PC-3 (cell line): ENCODE measurements at regions not wholly inside any gene's neighbourhood (a gene's known extent, or its start where the extent isn't known, plus 50 kb on each side); places are given as distances from the start of the nearest gene placed in this dataset.
A peak's percentile ranks its signal among the peaks of the same experiment; 100 is the strongest.

Experiments used
- ATAC-seq: fragments of 200-7000 bp; cut with Tn5 transposase; 2 replicates; pipeline ENCODE4 v1.9.1; 2020; ENCODE audit warnings: mild to moderate bottlenecking, moderate library complexity
- BruUV-seq: library from RNA; stranded (reverse); fragments of 400-500 nt; replicated peaks from 2 replicates; lab custom pipeline; 2021; lab: Mats Ljungman, UMichigan
- CTCF ChIA-PET: fragments of 300-600 bp; sonication (Branson Sonifier 250); formaldehyde crosslinking; loops from one replicate; lab custom pipeline; 2022; ENCODE audit warnings: antibody characterized with exemption; lab: Charles Lee
- POLR2A ChIA-PET: fragments of 300-600 bp; sonication (Branson Sonifier 250); formaldehyde crosslinking; loops from one replicate; lab custom pipeline; 2022; ENCODE audit warnings: antibody characterized with exemption; ENCODE audit not compliant: unreplicated experiment; lab: Charles Lee
- DNase-seq: peaks from one replicate; pipeline ENCODE4 v3.0.0-alpha.2; 2015
- H2AFZ ChIP-seq: fragments of 300-600 bp; sonication (generic); 2 replicates; pipeline ENCODE4 v1.6.0; 2016; ENCODE audit warnings: antibody characterized with exemption, low read length
- H3F3A ChIP-seq: fragments of 300-600 bp; sonication (generic); one replicate; pipeline ENCODE4 v1.6.0; 2017; ENCODE audit warnings: antibody characterized with exemption, low read length, control low read depth, mild to moderate bottlenecking; ENCODE audit not compliant: unreplicated experiment
- H3K27ac ChIP-seq: fragments of 300-600 bp; sonication (generic); 2 replicates; pipeline ENCODE4 v1.5.1; 2016; ENCODE audit warnings: mild to moderate bottlenecking, low read length
- H3K27me3 ChIP-seq: fragments of 300-600 bp; sonication (generic); 2 replicates; pipeline ENCODE4 v1.6.1; 2016; ENCODE audit warnings: low read length, mixed read lengths
- H3K36me3 ChIP-seq: fragments of 300-600 bp; sonication (generic); 2 replicates; pipeline ENCODE4 v1.6.1; 2016; ENCODE audit warnings: low read depth, mixed run types, low read length, mixed read lengths
- H3K4me1 ChIP-seq: fragments of 300-600 bp; sonication (generic); 2 replicates; pipeline ENCODE4 v1.5.1; 2016; ENCODE audit warnings: low read length; ENCODE audit not compliant: insufficient read depth
- H3K4me2 ChIP-seq: fragments of 300-600 bp; sonication (generic); 2 replicates; pipeline ENCODE4 v1.6.0; 2016; ENCODE audit warnings: low read length
- H3K4me3 ChIP-seq: fragments of 300-600 bp; sonication (generic); 2 replicates; pipeline ENCODE4 v1.5.1; 2016; ENCODE audit warnings: mild to moderate bottlenecking, low read length, mixed read lengths
- H3K79me2 ChIP-seq: fragments of 300-600 bp; sonication (generic); 2 replicates; pipeline ENCODE4 v1.6.1; 2017; ENCODE audit warnings: low read length, mixed read lengths
- H3K9ac ChIP-seq: fragments of 300-600 bp; sonication (generic); 2 replicates; pipeline ENCODE4 v1.6.0; 2016; ENCODE audit warnings: mild to moderate bottlenecking, low read length
- H3K9me2 ChIP-seq: fragments of 300-600 bp; sonication (generic); replicated peaks from 2 replicates; pipeline ENCODE4 v1.6.1; 2016; ENCODE audit warnings: mixed run types, low read length, mixed read lengths
- H3K9me3 ChIP-seq: fragments of 300-600 bp; sonication (generic); 2 replicates; pipeline ENCODE4 v1.6.1; 2016; ENCODE audit warnings: low read length, mixed read lengths
- H4K20me1 ChIP-seq: fragments of 300-600 bp; sonication (generic); 2 replicates; pipeline ENCODE4 v1.6.1; 2016; ENCODE audit warnings: low read length, mixed read lengths
- EZH2 ChIP-seq: fragments of 300-600 bp; sonication (generic); IDR thresholded peaks from one replicate; pipeline ENCODE4 v1.6.1; 2017; ENCODE audit warnings: antibody characterized with exemption, mild to moderate bottlenecking, low read length; ENCODE audit not compliant: unreplicated experiment
- EZH2phosphoT487 ChIP-seq: fragments of 300-600 bp; sonication (generic); IDR thresholded peaks from 2 replicates; pipeline ENCODE4 v1.6.1; 2018; ENCODE audit warnings: mild to moderate bottlenecking, antibody characterized with exemption, low read length, borderline replicate concordance
- intact Hi-C: fragments of 100-400 bp; cut with micrococcal nuclease; formaldehyde crosslinking; loops from 2 replicates; pipeline ENCODE4 v1.9.0; 2023
- TF ChIP-seq, protein P1 (sequence below): fragments of 300-600 bp; sonication (generic); conservative IDR thresholded peaks from 2 replicates; pipeline ENCODE4 v1.5.1; 2017; ENCODE audit warnings: antibody characterized with exemption, low read depth, mild to moderate bottlenecking, low read length

- Histone ChIP-seq H3K9me3 (peaks cover 12% of the 10 kb centered on the region), H3K27ac (no peak overlapping the region), H3F3A (no peaks in the 10 kb centered on the region), H3K9me2 (no peaks in the 10 kb centered on the region), H3K4me1 (no peaks in the 10 kb centered on the region), H3K79me2 (no peaks in the 10 kb centered on the region), H3K4me3 (no peak overlapping the region), H3K27me3 (peaks cover 34% of the 10 kb centered on the region), H4K20me1 (no peaks in the 10 kb centered on the region), H2AFZ (no peak overlapping the region), H3K36me3 (no peaks in the 10 kb centered on the region), H3K4me2 (no peak overlapping the region), H3K9ac (no peak overlapping the region)
- CTCF ChIA-PET, result no interaction called here
- no TSS peak for BruUV-seq
- DNase-seq (no peak), ATAC-seq (no peak)
- intact Hi-C loops, result no loop called here
- POLR2A ChIA-PET, result no interaction called here
- TF ChIP-seq, protein P1, sequence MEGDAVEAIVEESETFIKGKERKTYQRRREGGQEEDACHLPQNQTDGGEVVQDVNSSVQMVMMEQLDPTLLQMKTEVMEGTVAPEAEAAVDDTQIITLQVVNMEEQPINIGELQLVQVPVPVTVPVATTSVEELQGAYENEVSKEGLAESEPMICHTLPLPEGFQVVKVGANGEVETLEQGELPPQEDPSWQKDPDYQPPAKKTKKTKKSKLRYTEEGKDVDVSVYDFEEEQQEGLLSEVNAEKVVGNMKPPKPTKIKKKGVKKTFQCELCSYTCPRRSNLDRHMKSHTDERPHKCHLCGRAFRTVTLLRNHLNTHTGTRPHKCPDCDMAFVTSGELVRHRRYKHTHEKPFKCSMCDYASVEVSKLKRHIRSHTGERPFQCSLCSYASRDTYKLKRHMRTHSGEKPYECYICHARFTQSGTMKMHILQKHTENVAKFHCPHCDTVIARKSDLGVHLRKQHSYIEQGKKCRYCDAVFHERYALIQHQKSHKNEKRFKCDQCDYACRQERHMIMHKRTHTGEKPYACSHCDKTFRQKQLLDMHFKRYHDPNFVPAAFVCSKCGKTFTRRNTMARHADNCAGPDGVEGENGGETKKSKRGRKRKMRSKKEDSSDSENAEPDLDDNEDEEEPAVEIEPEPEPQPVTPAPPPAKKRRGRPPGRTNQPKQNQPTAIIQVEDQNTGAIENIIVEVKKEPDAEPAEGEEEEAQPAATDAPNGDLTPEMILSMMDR, result no peak
- TF ChIP-seq EZH2phosphoT487 (no peak), EZH2 (no peak)
Measured at GRCh38 chr4:54445866-54446265, 211.9 kb upstream of the KIT start.

DNA sequence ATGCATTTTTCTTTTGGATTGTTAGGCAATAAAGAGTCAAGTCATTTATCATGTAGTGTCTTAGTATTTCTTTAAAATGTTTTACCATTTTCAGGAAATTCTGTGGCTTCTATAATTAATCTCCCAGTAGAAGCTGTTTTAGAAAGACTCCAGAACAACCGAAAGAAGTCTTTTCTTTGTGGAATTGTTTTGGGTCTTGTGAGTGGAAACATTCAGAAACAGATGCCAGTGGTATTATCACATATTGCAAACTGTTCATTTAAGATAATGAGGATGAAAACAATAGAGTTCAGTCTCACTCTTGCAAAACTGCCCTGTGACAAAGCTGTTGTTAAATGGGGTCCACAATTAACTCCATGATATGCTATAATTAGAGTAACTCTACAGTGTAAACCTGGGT, 211.2 kb upstream of the KIT start:
- no TSS peak for BruUV-seq

GRCh38 chr4:54447304-54447703, 210.5 kb upstream of the KIT start:
- Histone ChIP-seq H3K9ac (no peak overlapping the region), H3K9me3 (peaks cover 12% of the 10 kb centered on the region), H3F3A (no peaks in the 10 kb centered on the region), H3K79me2 (no peaks in the 10 kb centered on the region), H3K27me3 (peaks cover 34% of the 10 kb centered on the region), H3K36me3 (no peaks in the 10 kb centered on the region), H3K9me2 (no peaks in the 10 kb centered on the region), H3K4me2 (no peak overlapping the region), H3K4me3 (no peak overlapping the region), H4K20me1 (no peaks in the 10 kb centered on the region), H3K4me1 (no peaks in the 10 kb centered on the region), H3K27ac (no peak overlapping the region), H2AFZ (no peak overlapping the region)
- intact Hi-C loops, result no loop called here
- no TSS peak for BruUV-seq
- POLR2A ChIA-PET, result no interaction called here
- TF ChIP-seq, protein P1, result no peak
- no peak for TF ChIP-seq EZH2
- no peak for TF ChIP-seq EZH2phosphoT487
- CTCF ChIA-PET, result no interaction called here
- DNase-seq, result peak; percentile 15
- no peak for ATAC-seq

More for the DNA sequence above, 211.2 kb upstream of the KIT start:
- ATAC-seq, result no peak
- no peak overlapping the region for H3K4me3 ChIP-seq
- H4K20me1 ChIP-seq, result no peaks in the 10 kb centered on the region
- TF ChIP-seq, protein P1, result no peak
- TF ChIP-seq EZH2phosphoT487 (no peak), EZH2 (no peak)
- H3K27ac ChIP-seq, result no peak overlapping the region
- CTCF ChIA-PET, result no interaction called here
- H2AFZ ChIP-seq, result no peak overlapping the region
- DNase-seq, result no peak
- H3K36me3 ChIP-seq, result no peaks in the 10 kb centered on the region
- no peak overlapping the region for H3K4me2 ChIP-seq
- peaks cover 12% of the 10 kb centered on the region for H3K9me3 ChIP-seq
- POLR2A ChIA-PET, result no interaction called here
- no peaks in the 10 kb centered on the region for H3K79me2 ChIP-seq
- intact Hi-C loops, result no loop called here
- no peak overlapping the region for H3K9ac ChIP-seq
- no peaks in the 10 kb centered on the region for H3K4me1 ChIP-seq
- H3F3A ChIP-seq, result no peaks in the 10 kb centered on the region
- H3K9me2 ChIP-seq, result no peaks in the 10 kb centered on the region
- peaks cover 34% of the 10 kb centered on the region for H3K27me3 ChIP-seq
